Panc1 (cell line): ENCODE measurements at regions not wholly inside any gene's neighbourhood (a gene's known extent, or its start where the extent isn't known, plus 50 kb on each side); places are given as distances from the start of the nearest gene placed in this dataset.

Experiments used
- CTCF ChIP-seq: fragments of 450-650 bp; IDR thresholded peaks from 2 replicates; pipeline ENCODE4 v1.5.1; 2017; ENCODE audit warnings: mild to moderate bottlenecking
- POLR2AphosphoS5 ChIP-seq: IDR thresholded peaks from 2 replicates; pipeline ENCODE4 v1.6.1; 2012; ENCODE audit warnings: mild to moderate bottlenecking, low read depth, low read length, moderate library complexity
- SIN3A ChIP-seq: IDR thresholded peaks from 2 replicates; pipeline ENCODE4 v1.6.1; 2012; ENCODE audit warnings: low read depth, mild to moderate bottlenecking, low read length, moderate library complexity, borderline replicate concordance; ENCODE audit not compliant: insufficient read depth
- TCF7L2 ChIP-seq: IDR thresholded peaks from 2 replicates; pipeline ENCODE4 v1.6.1; 2011; ENCODE audit warnings: mild to moderate bottlenecking, low read depth, low read length, inconsistent platforms
- TF ChIP-seq, protein P1 (sequence below), 2 experiments: IDR thresholded peaks; 2 replicates each; pipeline ENCODE4 v1.6.1; 2011 to 2012; ENCODE audit warnings: low read depth in 2 of 2, control low read depth in 1 of 2, low read length in 1 of 2, mild to moderate bottlenecking in 1 of 2, moderate library complexity in 1 of 2; ENCODE audit not compliant: insufficient read depth in 1 of 2

DNA sequence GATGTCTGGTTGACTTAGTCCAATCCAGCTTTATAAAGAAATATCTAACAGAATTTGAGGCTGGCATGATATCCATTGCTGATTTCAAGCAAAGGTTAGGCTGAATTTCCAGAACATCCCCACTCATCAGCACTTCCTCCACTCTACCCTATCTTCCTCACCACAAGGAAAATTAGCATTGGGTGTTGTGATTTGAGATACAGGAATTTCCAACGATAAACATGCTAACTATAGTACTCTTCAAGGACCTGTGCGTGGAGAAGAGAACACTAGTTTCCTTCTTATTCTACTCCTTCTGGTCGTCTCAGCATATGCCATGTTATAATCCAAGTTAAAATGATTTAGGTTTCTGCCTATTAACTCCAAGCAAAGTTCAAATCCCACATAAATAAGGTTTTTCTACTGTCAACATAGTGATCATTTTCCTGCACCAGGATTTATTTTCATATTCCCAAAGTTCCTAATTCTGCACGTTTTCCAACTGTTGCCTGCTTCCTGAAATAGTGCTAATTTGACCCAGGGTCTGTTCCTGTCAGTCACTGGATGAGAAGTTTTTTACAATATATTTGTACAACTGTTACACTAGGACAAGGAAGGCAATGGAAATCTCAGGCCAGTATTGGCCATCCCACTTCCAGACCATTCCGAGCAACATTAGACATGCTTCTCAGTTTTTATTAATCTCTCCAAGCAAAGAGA is 177.6 kb upstream of the EDNRA start:
- no peak for TF ChIP-seq CTCF
- TF ChIP-seq, protein P1, sequence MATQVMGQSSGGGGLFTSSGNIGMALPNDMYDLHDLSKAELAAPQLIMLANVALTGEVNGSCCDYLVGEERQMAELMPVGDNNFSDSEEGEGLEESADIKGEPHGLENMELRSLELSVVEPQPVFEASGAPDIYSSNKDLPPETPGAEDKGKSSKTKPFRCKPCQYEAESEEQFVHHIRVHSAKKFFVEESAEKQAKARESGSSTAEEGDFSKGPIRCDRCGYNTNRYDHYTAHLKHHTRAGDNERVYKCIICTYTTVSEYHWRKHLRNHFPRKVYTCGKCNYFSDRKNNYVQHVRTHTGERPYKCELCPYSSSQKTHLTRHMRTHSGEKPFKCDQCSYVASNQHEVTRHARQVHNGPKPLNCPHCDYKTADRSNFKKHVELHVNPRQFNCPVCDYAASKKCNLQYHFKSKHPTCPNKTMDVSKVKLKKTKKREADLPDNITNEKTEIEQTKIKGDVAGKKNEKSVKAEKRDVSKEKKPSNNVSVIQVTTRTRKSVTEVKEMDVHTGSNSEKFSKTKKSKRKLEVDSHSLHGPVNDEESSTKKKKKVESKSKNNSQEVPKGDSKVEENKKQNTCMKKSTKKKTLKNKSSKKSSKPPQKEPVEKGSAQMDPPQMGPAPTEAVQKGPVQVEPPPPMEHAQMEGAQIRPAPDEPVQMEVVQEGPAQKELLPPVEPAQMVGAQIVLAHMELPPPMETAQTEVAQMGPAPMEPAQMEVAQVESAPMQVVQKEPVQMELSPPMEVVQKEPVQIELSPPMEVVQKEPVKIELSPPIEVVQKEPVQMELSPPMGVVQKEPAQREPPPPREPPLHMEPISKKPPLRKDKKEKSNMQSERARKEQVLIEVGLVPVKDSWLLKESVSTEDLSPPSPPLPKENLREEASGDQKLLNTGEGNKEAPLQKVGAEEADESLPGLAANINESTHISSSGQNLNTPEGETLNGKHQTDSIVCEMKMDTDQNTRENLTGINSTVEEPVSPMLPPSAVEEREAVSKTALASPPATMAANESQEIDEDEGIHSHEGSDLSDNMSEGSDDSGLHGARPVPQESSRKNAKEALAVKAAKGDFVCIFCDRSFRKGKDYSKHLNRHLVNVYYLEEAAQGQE (IDR thresholded peaks at IDR 0.05; ENCODE audit: insufficient read depth in 1 of 2, low read depth in 2 of 2, low read length in 1 of 2): no peak
- TF ChIP-seq POLR2AphosphoS5: no peak
- no peak for TF ChIP-seq SIN3A
- no peak for TF ChIP-seq TCF7L2
